Adrenal gland (tissue), 5 donors: ENCODE measurements at regions not wholly inside any gene's neighbourhood (a gene's known extent, or its start where the extent isn't known, plus 50 kb on each side); places are given as distances from the start of the nearest gene placed in this dataset.
"Not testable (repeated sequence)": the region's sequence is repeated elsewhere in the genome, so short reads cannot be mapped to it uniquely, and the experiment has no call there.

Experiments used
- POLR2A ChIP-seq, 2 donors: fragments of 450-650 bp; IDR thresholded peaks; one replicate each; pipeline ENCODE4 v1.6.1; 2017; ENCODE audit warnings: antibody characterized with exemption in 2 of 2, mild to moderate bottlenecking in 2 of 2, moderate library complexity in 1 of 2
- TF ChIP-seq, protein P1 (sequence below), 6 experiments: fragments of 450-650 bp in 4 of 6; fragments of 200-600 bp in 2 of 6; sonication (generic) in 1 of 6; IDR thresholded peaks; 1 replicate in 5 of 6; 2 replicates in 1 of 6; pipeline versions ENCODE4 v1.5.1 to v1.8.0; 2016 to 2021; ENCODE audit warnings: antibody characterized with exemption in 6 of 6, mild to moderate bottlenecking in 2 of 6, moderate library complexity in 1 of 6
- donor health status: DM: no; HTN: no; CAD: no.

DNA sequence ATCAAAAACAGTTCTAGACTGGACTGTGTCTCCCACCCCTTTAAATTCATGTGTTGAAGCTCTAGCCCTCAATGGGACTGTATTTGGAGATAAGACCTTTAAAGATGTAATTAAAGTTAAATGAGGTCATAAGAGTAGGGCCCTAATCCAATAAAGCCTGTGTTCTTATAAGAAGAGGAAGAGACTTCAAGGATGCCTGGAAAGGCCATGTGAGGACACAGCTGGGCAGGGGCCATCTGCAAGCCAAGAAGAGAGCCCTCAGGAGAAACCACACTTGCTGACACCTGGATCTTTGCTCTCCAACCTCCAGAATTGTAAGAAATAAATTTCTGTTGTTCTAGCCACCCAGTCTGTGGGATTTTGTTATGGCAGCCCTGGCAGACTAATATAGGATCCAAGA, 153.6 kb upstream of the POMZP3 start:
- not testable (repeated sequence) for TF ChIP-seq POLR2A (IDR thresholded peaks at IDR 0.05)
- TF ChIP-seq, protein P1, sequence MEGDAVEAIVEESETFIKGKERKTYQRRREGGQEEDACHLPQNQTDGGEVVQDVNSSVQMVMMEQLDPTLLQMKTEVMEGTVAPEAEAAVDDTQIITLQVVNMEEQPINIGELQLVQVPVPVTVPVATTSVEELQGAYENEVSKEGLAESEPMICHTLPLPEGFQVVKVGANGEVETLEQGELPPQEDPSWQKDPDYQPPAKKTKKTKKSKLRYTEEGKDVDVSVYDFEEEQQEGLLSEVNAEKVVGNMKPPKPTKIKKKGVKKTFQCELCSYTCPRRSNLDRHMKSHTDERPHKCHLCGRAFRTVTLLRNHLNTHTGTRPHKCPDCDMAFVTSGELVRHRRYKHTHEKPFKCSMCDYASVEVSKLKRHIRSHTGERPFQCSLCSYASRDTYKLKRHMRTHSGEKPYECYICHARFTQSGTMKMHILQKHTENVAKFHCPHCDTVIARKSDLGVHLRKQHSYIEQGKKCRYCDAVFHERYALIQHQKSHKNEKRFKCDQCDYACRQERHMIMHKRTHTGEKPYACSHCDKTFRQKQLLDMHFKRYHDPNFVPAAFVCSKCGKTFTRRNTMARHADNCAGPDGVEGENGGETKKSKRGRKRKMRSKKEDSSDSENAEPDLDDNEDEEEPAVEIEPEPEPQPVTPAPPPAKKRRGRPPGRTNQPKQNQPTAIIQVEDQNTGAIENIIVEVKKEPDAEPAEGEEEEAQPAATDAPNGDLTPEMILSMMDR (IDR thresholded peaks at IDR 0.05) = not testable (repeated sequence)
